ENCODE measurements at regions not wholly inside any gene's neighbourhood (a gene's known extent, or its start where the extent isn't known, plus 50 kb on each side); places are given as distances from the start of the nearest gene placed in this dataset.

GRCh38 chr20:39702701-39703349, 740.7 kb downstream of the DHX35 start:
- WGBS (ENCODE audit: low lambda C conversion rate, missing lambda C conversion rate) = 75% methylated on average over 1 of the region's 1 CpG
- DNase-seq (ENCODE audit: low spot score) = no peak
- no peaks in the 10 kb centered on the region for H4K20me1 ChIP-seq (ENCODE audit: insufficient read depth, poor library complexity, severe bottlenecking)

DNA sequence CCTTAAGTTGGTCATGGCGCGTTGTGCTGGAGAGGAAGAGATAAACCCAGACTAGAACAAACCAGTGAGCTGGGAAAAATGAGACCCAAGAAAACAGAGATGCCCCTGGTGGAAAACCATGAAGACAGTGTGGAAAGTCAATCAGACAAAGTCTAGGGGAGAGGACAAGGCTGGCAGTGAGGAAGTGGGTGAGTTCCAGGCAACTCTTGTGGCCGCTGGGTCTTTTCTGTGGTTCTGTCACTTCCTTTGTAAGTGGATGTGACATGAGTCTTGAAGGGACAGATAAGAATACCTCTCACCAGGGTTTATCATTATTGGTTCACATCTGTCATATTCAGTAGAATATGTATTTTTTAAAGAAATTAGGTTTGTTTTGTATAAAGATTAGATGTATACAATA, 738.4 kb downstream of the DHX35 start:
- H3K4me2 ChIP-seq = no peak overlapping the region
- no peaks in the 10 kb centered on the region for H3K4me1 ChIP-seq (ENCODE audit: insufficient read depth)
- no peaks in the 10 kb centered on the region for H3K27me3 ChIP-seq
- WGBS (ENCODE audit: low lambda C conversion rate, missing lambda C conversion rate) = 95% methylated on average over 3 of the region's 3 CpGs
- no peak for DNase-seq (ENCODE audit: low spot score)
- H3K27ac ChIP-seq = no peak overlapping the region
- no peaks in the 10 kb centered on the region for H4K20me1 ChIP-seq (ENCODE audit: insufficient read depth, poor library complexity, severe bottlenecking)
- H3K79me2 ChIP-seq = no peaks in the 10 kb centered on the region
- no peak overlapping the region for H2AFZ ChIP-seq
- no peaks in the 10 kb centered on the region for H3K9me3 ChIP-seq (ENCODE audit: low read depth)
- H3K9me2 ChIP-seq (replicated peaks; ENCODE audit: insufficient read depth) = no peaks in the 10 kb centered on the region
- TF ChIP-seq EZH2phosphoT487 (IDR thresholded peaks at IDR 0.05; ENCODE audit: low read depth, severe bottlenecking, unreplicated experiment) (no peak), EZH2 (IDR thresholded peaks at IDR 0.05; ENCODE audit: borderline replicate concordance) (no peak)
- TF ChIP-seq, protein P1, sequence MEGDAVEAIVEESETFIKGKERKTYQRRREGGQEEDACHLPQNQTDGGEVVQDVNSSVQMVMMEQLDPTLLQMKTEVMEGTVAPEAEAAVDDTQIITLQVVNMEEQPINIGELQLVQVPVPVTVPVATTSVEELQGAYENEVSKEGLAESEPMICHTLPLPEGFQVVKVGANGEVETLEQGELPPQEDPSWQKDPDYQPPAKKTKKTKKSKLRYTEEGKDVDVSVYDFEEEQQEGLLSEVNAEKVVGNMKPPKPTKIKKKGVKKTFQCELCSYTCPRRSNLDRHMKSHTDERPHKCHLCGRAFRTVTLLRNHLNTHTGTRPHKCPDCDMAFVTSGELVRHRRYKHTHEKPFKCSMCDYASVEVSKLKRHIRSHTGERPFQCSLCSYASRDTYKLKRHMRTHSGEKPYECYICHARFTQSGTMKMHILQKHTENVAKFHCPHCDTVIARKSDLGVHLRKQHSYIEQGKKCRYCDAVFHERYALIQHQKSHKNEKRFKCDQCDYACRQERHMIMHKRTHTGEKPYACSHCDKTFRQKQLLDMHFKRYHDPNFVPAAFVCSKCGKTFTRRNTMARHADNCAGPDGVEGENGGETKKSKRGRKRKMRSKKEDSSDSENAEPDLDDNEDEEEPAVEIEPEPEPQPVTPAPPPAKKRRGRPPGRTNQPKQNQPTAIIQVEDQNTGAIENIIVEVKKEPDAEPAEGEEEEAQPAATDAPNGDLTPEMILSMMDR (IDR thresholded peaks at IDR 0.05; ENCODE audit: poor library complexity) = no peak
- no peak overlapping the region for H3K4me3 ChIP-seq
- H3K36me3 ChIP-seq (replicated peaks; ENCODE audit: insufficient read depth, low read depth) = no peaks in the 10 kb centered on the region

More at GRCh38 chr20:39702701-39703349, 740.7 kb downstream of the DHX35 start:
- Histone ChIP-seq H3K4me2 (no peak overlapping the region), H3K4me1 (ENCODE audit: insufficient read depth) (no peaks in the 10 kb centered on the region), H3K27ac (no peak overlapping the region), H3K27me3 (no peaks in the 10 kb centered on the region), H3K4me3 (no peak overlapping the region), H3K9me2 (replicated peaks; ENCODE audit: insufficient read depth) (no peaks in the 10 kb centered on the region), H2AFZ (no peak overlapping the region), H3K79me2 (no peaks in the 10 kb centered on the region), H3K9me3 (ENCODE audit: low read depth) (no peaks in the 10 kb centered on the region), H3K36me3 (replicated peaks; ENCODE audit: insufficient read depth, low read depth) (no peaks in the 10 kb centered on the region)
- no peak for TF ChIP-seq EZH2 (IDR thresholded peaks at IDR 0.05; ENCODE audit: borderline replicate concordance)
- TF ChIP-seq, protein P1 (IDR thresholded peaks at IDR 0.05; ENCODE audit: poor library complexity) = no peak
- TF ChIP-seq EZH2phosphoT487 (IDR thresholded peaks at IDR 0.05; ENCODE audit: low read depth, severe bottlenecking, unreplicated experiment) = no peak

- Histone ChIP-seq H3K4me1 (ENCODE audit: insufficient read depth) (no peaks in the 10 kb centered on the region), H3K36me3 (replicated peaks; ENCODE audit: insufficient read depth, low read depth) (no peaks in the 10 kb centered on the region), H3K4me2 (no peak overlapping the region), H3K79me2 (no peaks in the 10 kb centered on the region), H3K27me3 (no peaks in the 10 kb centered on the region), H3K9me3 (ENCODE audit: low read depth) (no peaks in the 10 kb centered on the region), H3K9me2 (replicated peaks; ENCODE audit: insufficient read depth) (no peaks in the 10 kb centered on the region), H3K27ac (no peak overlapping the region), H3K4me3 (no peak overlapping the region), H4K20me1 (ENCODE audit: insufficient read depth, poor library complexity, severe bottlenecking) (no peaks in the 10 kb centered on the region), H2AFZ (no peak overlapping the region)
- 100% methylated on average over 2 of the region's 2 CpGs for WGBS (ENCODE audit: low lambda C conversion rate, missing lambda C conversion rate)
- TF ChIP-seq, protein P1 (IDR thresholded peaks at IDR 0.05; ENCODE audit: poor library complexity) = no peak
- TF ChIP-seq EZH2phosphoT487 (IDR thresholded peaks at IDR 0.05; ENCODE audit: low read depth, severe bottlenecking, unreplicated experiment) = no peak
- no peak for TF ChIP-seq EZH2 (IDR thresholded peaks at IDR 0.05; ENCODE audit: borderline replicate concordance)
- DNase-seq (ENCODE audit: low spot score) = no peak
Observed at GRCh38 chr20:39699166-39699725, 737.1 kb downstream of the DHX35 start.
